ENCODE measurements at regions not wholly inside any gene's neighbourhood (a gene's known extent, or its start where the extent isn't known, plus 50 kb on each side); places are given as distances from the start of the nearest gene placed in this dataset.
"Not testable (repeated sequence)": the region's sequence is repeated elsewhere in the genome, so short reads cannot be mapped to it uniquely, and the experiment has no call there.

DNA sequence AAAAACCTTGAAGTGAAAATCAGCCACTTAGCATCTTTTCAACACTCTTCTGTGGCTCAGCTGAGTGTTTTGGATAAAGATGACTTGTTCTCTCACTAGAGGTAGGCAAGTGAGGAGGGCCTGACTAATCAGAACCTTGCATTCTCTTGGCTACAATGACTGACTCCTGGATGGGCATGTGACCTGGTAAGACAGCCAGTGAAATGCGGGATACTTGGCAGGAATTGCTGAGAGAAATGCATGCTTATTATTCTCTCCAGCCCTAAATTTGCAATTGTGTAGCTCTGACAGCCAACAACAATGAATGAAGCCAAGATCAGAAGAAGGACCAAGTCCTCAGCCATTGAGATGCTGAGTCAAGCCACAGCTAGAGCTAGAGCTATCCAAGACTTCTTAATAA, 490.5 kb upstream of the ZNF608 start:
- no peak for DNase-seq (ENCODE audit: low read depth)
- H3K4me3 ChIP-seq (ENCODE audit: low read depth, low read length), result no peak overlapping the region
- TF ChIP-seq, protein P1, sequence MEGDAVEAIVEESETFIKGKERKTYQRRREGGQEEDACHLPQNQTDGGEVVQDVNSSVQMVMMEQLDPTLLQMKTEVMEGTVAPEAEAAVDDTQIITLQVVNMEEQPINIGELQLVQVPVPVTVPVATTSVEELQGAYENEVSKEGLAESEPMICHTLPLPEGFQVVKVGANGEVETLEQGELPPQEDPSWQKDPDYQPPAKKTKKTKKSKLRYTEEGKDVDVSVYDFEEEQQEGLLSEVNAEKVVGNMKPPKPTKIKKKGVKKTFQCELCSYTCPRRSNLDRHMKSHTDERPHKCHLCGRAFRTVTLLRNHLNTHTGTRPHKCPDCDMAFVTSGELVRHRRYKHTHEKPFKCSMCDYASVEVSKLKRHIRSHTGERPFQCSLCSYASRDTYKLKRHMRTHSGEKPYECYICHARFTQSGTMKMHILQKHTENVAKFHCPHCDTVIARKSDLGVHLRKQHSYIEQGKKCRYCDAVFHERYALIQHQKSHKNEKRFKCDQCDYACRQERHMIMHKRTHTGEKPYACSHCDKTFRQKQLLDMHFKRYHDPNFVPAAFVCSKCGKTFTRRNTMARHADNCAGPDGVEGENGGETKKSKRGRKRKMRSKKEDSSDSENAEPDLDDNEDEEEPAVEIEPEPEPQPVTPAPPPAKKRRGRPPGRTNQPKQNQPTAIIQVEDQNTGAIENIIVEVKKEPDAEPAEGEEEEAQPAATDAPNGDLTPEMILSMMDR (IDR thresholded peaks at IDR 0.05; ENCODE audit: insufficient read depth, low read depth, low read length), result no peak

DNA sequence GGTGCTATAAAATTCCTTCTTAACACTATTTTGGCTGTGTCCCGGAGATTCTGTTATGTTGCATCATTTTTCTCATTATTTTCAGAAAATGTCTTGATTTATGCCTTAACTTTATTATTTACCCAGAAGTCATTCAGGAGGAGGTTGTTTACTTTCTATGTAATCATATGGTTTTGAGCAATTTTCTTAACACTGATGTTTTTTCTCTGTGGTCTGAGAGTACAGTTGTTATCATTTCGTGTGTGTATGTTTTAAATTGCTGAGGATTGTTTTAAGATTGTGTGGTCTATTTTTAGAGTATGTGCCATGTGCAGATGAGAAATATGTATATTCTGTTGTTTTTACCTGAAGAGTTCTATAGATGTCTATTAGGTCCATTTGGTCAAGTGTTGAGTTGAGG, 498.1 kb upstream of the ZNF608 start:
- no peak overlapping the region for H3K4me3 ChIP-seq (ENCODE audit: low read depth, low read length)
- TF ChIP-seq, protein P1 (IDR thresholded peaks at IDR 0.05; ENCODE audit: insufficient read depth, low read depth, low read length), result no peak
- peak; percentile 83 for DNase-seq (ENCODE audit: low read depth)

DNA sequence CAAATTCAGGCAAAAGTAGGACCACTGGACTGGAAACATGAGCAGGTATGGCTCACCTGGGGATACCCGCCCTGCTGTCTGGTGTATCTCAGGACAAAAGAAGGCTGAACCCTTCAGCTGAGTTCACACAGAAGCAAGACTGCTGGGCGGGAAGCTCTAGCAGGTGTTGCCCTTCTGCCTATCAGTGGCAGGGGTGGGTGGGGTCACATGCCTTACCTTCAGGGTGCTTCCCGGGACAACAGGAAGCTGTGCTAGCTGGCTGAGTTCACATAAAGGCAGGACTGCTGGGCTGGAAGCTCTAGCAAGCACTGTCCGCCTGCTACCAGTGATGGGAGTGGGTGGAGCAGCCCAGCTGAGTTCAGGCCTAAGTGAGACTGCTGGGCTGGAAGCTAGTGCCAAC, 498.8 kb upstream of the ZNF608 start:
- DNase-seq (ENCODE audit: low read depth), result no peak
- TF ChIP-seq, protein P1 (IDR thresholded peaks at IDR 0.05; ENCODE audit: insufficient read depth, low read depth, low read length), result no peak
- H3K4me3 ChIP-seq (ENCODE audit: low read depth, low read length), result no peak overlapping the region

DNA sequence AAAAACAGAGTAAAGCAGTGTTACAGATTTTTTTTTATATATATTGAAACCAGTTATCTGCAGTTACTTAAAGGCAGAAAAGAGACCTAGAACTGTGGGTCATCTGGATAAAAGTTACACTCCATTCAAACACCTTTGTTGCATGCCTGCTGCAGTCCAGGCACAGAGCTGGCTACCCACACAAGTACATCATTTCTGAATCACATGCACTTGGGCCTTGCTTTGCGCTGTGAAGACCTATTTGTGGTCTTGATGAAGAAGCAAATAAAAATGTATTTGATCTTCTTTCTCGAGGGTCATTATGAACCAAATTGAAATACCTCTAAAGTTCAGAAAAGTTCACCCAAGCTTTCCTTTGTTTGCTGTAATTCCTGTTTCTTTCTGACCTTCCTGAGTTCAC, 503.0 kb upstream of the ZNF608 start:
- TF ChIP-seq, protein P1 (IDR thresholded peaks at IDR 0.05; ENCODE audit: insufficient read depth, low read depth, low read length), result no peak
- DNase-seq (ENCODE audit: low read depth), result no peak
- no peak overlapping the region for H3K4me3 ChIP-seq (ENCODE audit: low read depth, low read length)

DNA sequence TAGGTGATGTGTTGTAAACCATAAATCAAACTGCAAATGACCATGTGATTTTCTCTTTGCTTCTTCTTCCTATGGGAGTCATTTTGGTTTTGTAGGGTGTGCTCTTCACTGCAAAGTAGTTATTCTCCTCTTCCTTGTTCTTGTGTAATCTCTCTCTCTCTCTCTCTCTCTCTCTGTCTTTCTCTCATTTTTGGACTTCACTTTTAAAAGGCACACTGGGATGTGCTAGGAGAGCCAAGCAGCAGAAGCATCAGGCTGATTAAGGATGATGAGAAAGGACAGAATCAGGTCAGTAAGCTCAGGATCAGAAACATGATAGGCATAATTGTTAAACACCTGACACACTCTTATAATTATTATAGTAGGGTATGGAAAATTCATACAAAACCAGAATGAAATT, 505.3 kb upstream of the ZNF608 start:
- no peak for DNase-seq (ENCODE audit: low read depth)
- TF ChIP-seq, protein P1 (IDR thresholded peaks at IDR 0.05; ENCODE audit: insufficient read depth, low read depth, low read length), result no peak
- no peak overlapping the region for H3K4me3 ChIP-seq (ENCODE audit: low read depth, low read length)

DNA sequence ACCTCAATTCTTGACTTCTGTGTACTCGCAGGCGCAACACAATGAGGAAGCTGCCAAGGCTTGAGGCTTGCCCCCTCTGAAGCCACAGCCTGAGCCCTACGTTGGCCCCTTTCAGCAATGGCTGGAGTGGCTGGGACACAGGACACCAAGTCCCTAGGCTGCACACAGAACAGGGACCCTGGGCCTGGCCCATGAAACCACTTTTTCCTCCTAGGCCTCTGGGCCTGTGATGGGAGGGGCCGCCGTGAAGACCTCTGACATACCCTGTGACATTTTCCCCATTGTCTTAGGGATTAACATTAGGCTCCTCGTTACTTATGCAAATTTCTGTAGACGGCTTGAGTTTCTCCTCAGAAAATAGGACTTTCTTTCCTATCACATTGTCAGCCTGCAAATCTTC, 507.2 kb upstream of the ZNF608 start:
- not testable (repeated sequence) for DNase-seq (ENCODE audit: low read depth); H3K4me3 ChIP-seq (ENCODE audit: low read depth, low read length)

DNA sequence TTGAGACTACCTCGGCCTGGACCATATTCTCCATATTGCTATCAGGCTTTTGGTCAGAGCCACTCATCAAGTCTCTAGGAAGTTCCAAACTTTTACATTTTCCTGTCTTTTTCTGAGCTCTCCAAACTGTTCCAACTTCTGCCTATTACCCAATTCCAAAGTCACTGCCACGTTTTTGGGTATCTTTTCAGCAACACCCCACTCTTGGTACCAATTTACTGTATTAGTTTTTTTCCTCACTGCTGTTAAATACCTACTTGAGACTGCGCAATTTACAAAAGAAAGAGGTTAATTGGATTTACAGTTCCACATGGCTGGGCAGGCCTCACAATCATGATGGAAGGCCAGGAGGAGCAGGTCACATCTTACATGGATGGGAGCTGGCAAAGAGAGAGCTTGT, 507.8 kb upstream of the ZNF608 start:
- H3K4me3 ChIP-seq (ENCODE audit: low read depth, low read length), result no peak overlapping the region
- no peak for DNase-seq (ENCODE audit: low read depth)
- TF ChIP-seq, protein P1 (IDR thresholded peaks at IDR 0.05; ENCODE audit: insufficient read depth, low read depth, low read length), result no peak

Data from fibroblast of villous mesenchyme (primary cell).